Jurkat, Clone E6-1 (cell line): ENCODE measurements at regions not wholly inside any gene's neighbourhood (a gene's known extent, or its start where the extent isn't known, plus 50 kb on each side); places are given as distances from the start of the nearest gene placed in this dataset.

Source experiments
- DNase-seq: peaks from one replicate; pipeline ENCODE4 v3.0.0-alpha.2; 2011; ENCODE audit warnings: low read depth, low spot score
- H3K4me3 ChIP-seq: 2 replicates; pipeline ENCODE4 v1.5.1; 2011; ENCODE audit warnings: mild to moderate bottlenecking, low read length, control low read depth, moderate library complexity

DNA sequence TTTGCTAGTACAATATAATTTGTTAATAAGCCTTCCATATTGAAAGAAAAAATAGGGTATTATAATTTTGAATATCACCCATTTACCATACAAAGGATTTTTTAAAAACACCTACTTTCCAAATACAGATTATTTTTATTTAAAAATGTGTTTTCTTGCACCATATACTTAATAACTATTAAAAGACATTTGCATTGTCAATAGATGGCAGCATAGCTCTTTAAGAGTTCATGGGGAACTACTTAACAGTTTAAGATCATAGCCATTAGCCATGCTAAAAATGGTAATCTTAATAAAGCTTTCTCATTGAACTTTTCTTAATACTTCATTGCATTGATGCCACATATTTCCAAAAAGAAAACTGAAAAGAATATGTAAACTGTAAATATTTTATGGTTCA, 1995.9 kb downstream of the C4orf33 start:
- no peak overlapping the region for H3K4me3 ChIP-seq
- DNase-seq: peak; percentile 18

DNA sequence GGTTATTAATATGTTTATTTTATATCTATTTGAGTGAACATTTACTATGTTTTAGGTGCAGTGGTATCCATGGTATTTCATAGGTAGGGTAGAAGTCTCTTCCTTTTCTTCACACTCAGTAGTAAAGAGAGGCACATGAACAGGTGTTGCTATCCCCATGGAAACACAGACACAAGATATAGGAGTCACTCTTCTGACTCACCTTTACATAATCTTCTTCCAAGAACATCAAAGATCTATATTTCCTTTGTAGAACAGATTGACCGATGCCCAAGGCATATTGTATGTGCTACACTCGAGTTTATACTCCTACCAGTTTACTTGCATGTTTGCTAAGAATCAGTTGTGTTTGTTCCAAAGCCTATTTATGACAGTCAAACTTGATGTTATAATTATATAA, 1997.4 kb downstream of the C4orf33 start:
- no peak overlapping the region for H3K4me3 ChIP-seq
- DNase-seq: no peak

DNA sequence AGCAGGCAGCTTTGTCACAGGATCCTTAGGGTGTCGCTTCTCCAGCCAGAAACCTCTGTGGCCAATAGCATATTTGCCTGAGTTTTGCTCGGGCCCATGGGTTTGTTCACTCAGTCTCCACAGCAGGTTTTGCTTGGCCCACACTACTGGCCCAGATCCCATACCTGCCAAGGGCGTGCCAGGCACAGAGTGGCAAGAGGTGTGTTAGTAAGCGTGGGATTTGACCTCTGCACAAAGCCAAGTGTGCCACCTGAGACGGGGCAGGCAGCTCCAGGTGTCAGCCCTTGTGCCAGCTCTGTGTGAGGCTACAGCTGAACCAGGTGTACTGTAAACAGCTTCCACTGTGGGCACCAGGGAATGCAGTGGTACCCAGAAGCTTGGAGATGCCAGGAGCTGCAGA, 2003.0 kb downstream of the C4orf33 start:
- DNase-seq: no peak
- H3K4me3 ChIP-seq: no peak overlapping the region

DNA sequence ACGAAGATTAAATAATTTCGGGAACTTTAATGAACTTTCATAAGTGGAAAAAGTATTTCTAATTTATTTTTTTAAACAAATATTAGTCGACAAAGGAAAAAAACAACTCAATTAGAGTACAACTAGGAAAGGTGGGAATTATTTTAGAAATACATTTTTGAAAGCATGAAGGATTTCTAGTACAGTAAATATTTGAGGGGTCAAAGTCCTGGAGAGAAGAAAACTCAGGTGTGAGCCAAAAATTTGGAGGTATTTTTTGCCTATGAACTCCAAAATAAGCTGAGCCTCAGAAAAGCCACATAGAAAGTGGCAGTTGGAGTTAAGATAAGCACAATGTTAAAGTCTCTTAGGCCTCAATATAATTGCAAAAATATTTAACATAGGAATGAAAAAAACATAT, 2017.3 kb downstream of the C4orf33 start:
- no peak overlapping the region for H3K4me3 ChIP-seq
- no peak for DNase-seq

DNA sequence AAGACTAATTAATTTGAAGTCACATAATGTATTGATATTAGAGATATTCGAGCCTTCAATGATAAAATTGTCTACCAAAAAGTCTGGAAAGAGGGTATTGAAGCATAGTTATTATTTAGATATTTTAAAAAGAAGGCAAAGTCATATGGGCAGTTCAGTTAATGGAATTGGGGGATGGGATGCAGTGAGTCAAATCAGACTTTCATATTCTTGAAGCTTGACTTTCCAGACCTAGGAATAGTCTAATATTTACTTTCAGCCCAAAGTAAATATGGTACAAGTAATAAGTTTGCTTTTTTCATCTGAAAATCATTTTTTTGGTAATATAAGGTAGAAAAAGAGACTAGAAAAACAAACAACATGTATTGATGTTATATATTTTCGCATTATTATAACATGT, 2017.8 kb downstream of the C4orf33 start:
- no peak overlapping the region for H3K4me3 ChIP-seq
- no peak for DNase-seq

DNA sequence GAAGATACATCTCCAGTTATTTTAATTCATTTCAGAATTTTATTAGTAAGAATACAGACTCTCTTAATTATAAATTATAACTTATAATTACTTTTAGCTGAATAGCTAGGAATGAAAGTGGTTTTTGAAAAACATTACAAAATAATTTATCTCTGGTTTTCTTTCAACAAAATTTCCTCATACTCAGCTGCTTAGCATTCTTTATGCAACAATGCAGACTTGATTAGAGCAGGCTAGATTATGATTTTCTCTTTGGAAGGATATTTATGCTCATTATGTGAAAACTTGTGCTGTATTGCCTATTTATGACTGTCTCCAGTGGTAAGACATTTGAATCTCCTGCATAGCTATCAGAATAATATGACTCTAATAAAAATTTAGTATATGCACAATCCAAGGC, 2023.7 kb downstream of the C4orf33 start:
- H3K4me3 ChIP-seq: no peak overlapping the region
- DNase-seq: no peak

DNA sequence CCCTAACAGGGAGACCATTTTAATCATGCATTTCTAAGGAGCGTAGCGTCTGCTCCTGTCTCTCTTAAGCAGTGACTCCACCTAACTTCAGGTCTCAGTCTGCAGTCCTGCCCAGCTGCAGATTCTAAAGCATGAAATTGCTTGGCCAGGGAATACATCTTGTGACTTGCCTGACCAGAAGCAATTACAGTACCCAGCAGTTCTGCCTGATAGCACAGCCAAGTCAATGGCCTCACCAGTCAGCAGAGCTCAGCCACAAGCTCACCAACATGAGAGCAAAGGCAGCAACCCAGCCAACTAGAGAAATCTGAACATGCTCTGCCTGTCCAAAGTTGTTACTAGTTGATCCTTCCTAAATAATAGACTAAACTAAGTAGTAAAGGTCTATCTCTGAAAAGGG, 2011.9 kb upstream of the PCDH10 start:
- no peak overlapping the region for H3K4me3 ChIP-seq
- DNase-seq: no peak

DNA sequence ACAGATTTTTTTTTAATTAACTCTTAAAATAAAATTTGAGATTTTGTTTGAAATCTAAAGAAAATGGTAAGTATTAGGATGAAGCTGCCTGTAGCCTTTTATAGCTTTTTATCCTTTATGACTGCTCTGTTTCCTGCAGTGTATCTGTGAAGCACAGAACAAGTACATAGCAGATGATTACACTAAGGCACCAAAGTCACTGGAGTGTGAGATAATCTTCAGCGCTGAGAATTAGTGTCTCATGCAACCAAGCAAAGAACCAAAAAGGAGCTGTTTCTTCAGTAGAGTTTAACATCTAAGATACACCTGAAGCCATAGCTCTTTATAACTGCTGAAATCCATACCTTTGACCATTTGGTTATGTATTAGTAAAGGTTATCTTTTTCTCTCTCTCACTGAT, 1989.8 kb upstream of the PCDH10 start:
- H3K4me3 ChIP-seq: no peak overlapping the region
- DNase-seq: no peak

DNA sequence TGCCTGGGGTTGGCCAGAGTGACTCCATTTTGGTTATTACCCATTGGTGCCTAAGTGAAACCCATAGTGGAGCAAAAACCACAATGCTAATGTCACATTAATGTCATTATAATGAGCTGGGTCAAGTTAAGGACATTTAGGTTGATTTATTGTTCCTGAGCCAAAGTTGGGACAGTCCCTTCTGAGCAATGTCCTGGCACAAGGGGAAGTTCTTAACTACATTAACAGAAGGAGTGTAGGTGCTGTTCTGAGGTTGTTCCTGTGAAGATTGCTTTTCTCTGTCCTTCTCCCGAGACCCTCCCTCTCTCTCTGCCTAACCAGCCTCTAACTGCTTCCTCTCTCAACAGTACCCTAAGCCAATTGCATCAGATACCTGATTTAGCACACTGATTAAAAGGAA, 1956.8 kb upstream of the PCDH10 start:
- no peak for DNase-seq

DNA sequence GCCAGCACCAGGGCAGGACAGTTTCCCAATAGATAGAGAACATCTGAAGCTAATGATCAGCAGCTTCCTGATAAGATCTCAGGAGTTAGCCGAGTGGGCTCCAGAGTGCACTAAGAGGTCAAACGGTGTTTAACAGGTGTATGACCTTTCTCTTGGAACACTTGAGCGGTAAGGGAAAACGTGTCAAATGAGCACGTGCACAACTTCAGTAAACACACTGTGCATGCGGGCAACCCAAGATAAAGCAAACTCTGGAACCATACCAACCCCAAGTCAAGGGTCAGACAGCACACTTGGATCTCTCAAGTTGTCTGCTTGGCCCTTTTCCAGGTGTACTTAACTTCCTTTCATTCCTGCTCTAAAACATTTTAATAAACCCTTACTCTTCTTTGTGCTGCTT, 1941.5 kb upstream of the PCDH10 start:
- DNase-seq: no peak
- H3K4me3 ChIP-seq: no peak overlapping the region

More for the DNA sequence above, 1956.8 kb upstream of the PCDH10 start:
- H3K4me3 ChIP-seq: no peak overlapping the region

DNA sequence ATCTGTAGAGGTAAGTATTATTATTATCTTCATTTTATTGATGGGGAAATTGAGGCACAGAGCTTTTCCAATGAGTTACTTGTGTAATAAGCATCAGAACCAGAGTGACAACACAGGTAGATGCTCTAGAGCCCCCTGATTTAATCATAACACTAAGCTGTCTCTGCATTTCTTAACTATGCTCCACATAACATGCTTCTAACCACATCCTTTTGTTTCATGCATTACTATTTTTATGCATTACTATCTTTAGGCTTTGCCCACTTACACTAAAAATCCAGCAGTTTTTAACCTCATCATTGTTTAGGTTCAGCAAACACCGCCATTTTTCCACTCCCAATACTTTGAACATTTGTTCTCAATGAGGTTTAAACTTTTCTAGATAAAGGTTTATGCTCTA, 1900.8 kb upstream of the PCDH10 start:
- DNase-seq: no peak
- H3K4me3 ChIP-seq: no peak overlapping the region

DNA sequence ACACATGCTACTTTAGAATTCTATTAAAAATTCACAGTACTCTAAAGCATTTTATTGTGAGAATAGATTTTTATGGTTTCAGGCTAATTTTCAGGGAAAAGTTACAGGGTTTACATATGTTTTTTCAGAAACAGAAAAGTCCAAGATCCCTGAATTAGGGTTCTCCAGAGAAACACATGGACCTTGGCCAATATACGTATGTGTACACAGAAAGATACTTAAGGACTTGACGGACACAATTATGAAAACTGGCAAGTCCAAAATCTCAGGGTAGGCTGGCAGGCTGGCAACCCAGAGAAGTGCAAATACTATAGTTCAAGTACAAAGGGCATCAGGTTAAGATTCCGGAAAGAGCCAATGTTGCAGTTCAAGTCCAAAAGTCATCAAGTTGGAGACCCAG, 1897.8 kb upstream of the PCDH10 start:
- H3K4me3 ChIP-seq: no peak overlapping the region
- no peak for DNase-seq

DNA sequence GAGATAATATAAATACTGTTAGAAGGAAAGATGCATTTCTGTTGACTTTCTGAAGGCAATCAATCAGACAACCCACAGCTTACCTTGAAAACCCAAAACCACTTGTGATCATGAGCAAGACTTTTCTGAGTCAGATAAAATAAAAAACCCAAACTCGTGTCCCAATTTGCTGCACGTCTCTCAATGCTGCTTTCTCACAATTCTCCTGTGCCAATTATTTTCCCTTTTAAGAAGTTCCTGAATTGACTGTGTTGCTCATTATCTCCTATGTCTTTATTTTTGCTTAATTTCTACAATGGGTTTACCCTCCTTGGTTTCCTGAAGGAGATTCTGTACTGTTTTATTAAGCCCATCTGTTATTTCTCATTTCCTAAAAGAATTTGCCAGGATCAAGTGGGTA, 1891.9 kb upstream of the PCDH10 start:
- H3K4me3 ChIP-seq: no peak overlapping the region
- DNase-seq: no peak

DNA sequence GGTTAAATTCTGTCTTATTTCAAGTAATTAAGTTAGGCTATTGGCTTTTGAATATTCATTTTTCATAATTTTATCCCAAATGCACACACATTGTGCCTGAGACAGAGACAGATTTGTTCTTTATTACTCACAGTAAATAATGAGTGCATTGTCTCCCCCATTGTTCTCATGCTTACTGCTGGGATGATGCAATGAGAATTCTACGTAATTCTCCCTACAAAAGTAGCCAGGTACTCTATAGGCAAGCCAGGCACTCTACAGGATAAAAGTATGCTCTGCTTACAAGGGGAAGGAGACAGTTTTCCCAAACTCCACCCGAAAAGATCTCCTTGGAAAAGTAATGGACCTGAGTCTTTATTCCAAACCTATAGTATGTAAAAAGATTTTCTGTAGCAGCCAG, 1890.7 kb upstream of the PCDH10 start:
- DNase-seq: no peak
- H3K4me3 ChIP-seq: no peak overlapping the region

DNA sequence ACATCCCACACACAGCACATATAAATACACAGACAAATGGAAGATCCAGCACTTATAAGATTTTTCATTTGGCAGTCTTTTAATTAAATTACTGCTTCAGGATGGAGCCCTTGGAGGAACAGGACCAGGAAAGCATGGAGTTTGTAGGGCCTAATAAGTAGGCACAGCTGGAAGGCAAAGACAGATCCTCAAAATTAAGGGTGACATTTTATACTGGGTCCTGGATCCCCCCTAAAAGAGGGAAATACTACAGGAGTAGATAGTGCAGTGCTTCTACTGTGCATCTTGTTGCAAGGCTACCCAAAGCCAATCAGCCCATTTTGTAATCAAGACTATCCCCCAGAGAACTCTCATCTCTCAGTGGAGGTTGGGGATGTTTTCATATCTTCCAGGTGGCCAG, 1860.7 kb upstream of the PCDH10 start:
- DNase-seq: no peak
- no peak overlapping the region for H3K4me3 ChIP-seq

DNA sequence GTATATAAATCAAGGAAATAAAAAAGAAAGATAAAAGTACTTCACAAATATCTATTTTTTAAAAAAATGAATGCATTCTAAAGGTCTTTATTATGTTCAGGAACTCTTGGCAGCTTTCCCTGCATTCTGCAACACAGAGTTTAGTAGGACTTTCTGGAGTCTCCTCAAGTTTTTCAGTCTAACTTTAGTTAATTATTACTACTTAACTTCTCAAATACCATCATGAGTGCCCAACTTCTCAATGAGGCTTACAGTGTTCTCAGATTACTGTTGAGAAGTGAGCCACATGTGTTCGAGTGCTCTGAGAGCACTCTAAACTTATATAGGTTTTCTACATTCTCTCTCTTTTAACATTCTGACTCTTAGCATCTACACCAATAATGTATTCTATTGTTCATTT, 1852.9 kb upstream of the PCDH10 start:
- no peak overlapping the region for H3K4me3 ChIP-seq
- no peak for DNase-seq

DNA sequence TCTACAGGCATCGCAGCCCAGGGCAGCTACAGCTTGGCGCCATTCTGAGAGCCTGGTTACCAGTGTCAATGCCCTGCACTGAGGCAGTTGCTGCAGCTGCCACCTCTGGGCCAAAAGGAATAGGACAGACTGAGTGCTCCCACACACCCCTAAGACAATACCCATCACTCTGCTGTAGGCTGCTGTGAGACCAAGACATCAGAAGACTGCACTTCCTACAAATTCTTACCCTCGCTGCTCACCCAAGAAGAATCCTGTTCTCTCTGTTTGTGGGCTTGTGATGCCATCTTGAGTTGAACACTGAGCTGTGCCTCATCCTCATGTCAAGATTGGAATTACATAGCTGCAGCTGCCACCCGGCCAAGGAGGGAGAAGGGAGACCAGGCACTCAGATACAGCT, 1847.0 kb upstream of the PCDH10 start:
- DNase-seq: no peak
- H3K4me3 ChIP-seq: no peak overlapping the region

DNA sequence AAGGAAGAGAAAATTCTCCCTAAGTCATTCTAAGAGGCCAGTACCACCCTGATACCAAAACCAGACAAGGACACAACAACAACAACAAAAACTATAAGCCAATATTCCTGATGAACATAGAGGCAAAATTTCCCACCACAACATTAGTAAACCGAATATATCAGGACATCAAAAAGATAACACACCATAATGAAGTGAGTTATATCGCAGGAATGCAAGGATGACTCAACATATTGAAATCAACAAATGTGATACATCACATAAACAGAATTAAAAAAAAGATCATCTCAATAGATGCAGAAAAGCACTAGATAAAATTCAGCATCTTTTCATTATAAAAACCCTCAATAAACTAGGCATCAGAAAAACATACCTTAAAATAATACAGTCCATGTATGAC, 1844.4 kb upstream of the PCDH10 start:
- H3K4me3 ChIP-seq: no peak overlapping the region
- DNase-seq: no peak

DNA sequence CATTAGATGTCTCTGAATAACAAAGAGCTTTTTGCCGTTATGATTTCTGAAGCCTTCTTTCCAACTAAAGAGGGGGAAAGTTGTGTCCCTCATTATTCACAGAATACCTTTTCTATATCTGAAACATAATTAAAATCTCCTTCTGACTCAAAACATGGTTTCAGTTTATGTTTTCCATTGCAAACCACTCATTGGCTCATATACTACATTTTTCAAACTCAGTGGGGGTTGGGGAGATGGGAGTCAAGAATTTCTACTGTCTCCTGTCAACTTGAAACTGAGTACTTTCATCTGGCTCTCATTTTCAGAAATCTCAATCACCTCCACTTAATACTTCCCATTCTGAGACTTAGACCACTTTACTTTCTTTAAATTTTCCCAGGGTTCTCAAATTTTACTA, 1839.5 kb upstream of the PCDH10 start:
- no peak for DNase-seq
- no peak overlapping the region for H3K4me3 ChIP-seq

DNA sequence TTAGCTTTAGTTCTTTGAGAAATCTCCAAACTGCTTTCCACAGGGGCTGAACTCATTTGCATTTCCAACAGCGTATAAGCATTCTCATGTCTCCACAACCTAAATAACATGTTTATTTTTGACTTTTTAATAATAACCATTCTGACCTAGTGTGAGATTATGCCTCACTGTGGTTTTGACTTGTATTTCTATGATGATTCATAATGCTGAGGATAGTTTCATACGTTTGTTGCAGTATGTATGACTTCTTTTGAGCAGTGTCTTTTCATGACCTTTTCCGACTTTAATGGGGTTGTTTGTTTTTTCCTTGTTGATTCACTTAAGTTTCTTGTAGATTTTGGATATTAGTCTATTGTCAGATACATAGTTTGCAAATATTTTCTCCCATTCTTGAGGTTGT, 1833.0 kb upstream of the PCDH10 start:
- DNase-seq: no peak
- no peak overlapping the region for H3K4me3 ChIP-seq

DNA sequence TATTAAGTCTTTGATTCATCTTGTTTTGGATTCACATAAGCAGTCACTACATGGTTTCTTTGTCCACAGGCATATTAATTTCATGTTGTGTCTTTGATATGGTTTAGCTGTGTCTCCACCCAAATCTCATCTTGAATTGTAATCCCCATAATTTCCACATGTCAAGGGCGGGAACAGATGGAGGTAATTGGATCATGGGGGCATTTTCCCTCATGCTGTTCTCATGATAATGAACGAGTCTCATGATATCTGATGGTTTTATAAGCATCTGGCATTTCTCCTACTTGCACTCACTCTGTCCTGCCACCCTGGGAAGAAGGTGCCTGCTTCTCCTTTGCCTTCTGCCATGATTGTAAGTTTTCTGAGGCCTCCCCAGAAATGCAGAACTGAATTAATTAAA, 1811.2 kb upstream of the PCDH10 start:
- H3K4me3 ChIP-seq: no peak overlapping the region
- no peak for DNase-seq

DNA sequence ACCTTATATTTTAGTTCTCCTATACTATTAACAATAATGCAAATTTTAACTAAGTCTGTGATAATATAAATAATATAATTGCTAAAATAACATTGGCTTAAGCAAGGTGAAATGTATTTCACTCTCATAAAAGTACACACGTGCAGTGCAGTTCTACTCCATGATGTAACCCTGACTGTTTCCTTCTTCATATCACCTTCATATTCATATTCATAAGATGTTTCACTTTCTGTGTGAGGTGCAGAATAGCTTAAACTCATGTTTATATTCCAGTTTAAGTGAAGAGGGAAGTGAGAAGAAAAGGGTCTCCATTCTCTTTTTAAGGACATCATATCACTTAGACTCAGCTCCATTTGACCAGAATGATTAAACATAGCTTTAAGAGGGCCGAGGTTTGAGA, 1810.0 kb upstream of the PCDH10 start:
- no peak for DNase-seq

More for the DNA sequence above, 1810.0 kb upstream of the PCDH10 start:
- H3K4me3 ChIP-seq: no peak overlapping the region
